ENCODE measurements at regions not wholly inside any gene's neighbourhood (a gene's known extent, or its start where the extent isn't known, plus 50 kb on each side); places are given as distances from the start of the nearest gene placed in this dataset.

- no peak overlapping the region for H2AFZ ChIP-seq (ENCODE audit: control insufficient read depth, low read length)
- no peak for TF ChIP-seq EZH2 (IDR thresholded peaks at IDR 0.05; ENCODE audit: low read length)
- TF ChIP-seq CTCF (optimal IDR thresholded peaks at IDR 0.05 in 1 of 3, IDR thresholded peaks at IDR 0.05 in 1 of 3, conservative IDR thresholded peaks at IDR 0.05 in 1 of 3; ENCODE audit: extremely low read depth in 1 of 3, insufficient read depth in 2 of 3, low read length in 3 of 3): no peak
- no peaks in the 10 kb centered on the region for H3K27me3 ChIP-seq (ENCODE audit: control insufficient read depth, extremely low read depth, insufficient read depth, low read length)
- H3K36me3 ChIP-seq (ENCODE audit: control insufficient read depth in 2 of 2, extremely low read depth in 1 of 2, insufficient read depth in 2 of 2, low read length in 2 of 2): no peaks in the 10 kb centered on the region
- dilution Hi-C loops (cut with MboI; ENCODE audit: extremely low pct_ligation_motif_present, low sequenced_read_pairs): no loop called here
- H4K20me1 ChIP-seq (ENCODE audit: control insufficient read depth, extremely low read depth, insufficient read depth, low read length): no peaks in the 10 kb centered on the region
- DNase-seq (ENCODE audit: low read depth, low spot score): no peak
- no peaks in the 10 kb centered on the region for H3K9me3 ChIP-seq (ENCODE audit: control insufficient read depth, low read depth, low read length)
- no peak overlapping the region for H3K4me2 ChIP-seq (ENCODE audit: control insufficient read depth, extremely low read depth, insufficient read depth, low read depth, low read length)
- no peak overlapping the region for H3K4me3 ChIP-seq (ENCODE audit: control insufficient read depth in 2 of 3, extremely low read depth in 1 of 3, insufficient read depth in 2 of 3, low read depth in 1 of 3, low read length in 3 of 3)
- H3K27ac ChIP-seq (ENCODE audit: control insufficient read depth, insufficient read depth, low read length): no peak overlapping the region
- peaks cover 4% of the 10 kb centered on the region for H3K4me1 ChIP-seq (ENCODE audit: control insufficient read depth, extremely low read depth, insufficient read depth, low read length)
- no peak overlapping the region for H3K9ac ChIP-seq (ENCODE audit: control insufficient read depth, extremely low read depth, insufficient read depth, low read length)
- H3K79me2 ChIP-seq (ENCODE audit: control insufficient read depth, insufficient read depth, low read length): no peaks in the 10 kb centered on the region
- no peaks in the 10 kb centered on the region for H3K9me1 ChIP-seq (ENCODE audit: control insufficient read depth, extremely low read depth, insufficient read depth, low read length)
- no peak for FAIRE-seq
Measured at GRCh38 chr10:4215963-4216575, 431.1 kb upstream of the KLF6 start.

- H3K9me3 ChIP-seq (ENCODE audit: control insufficient read depth, low read depth, low read length): no peaks in the 10 kb centered on the region
- FAIRE-seq: no peak
Measured at GRCh38 chr10:4215485-4215884, 430.5 kb upstream of the KLF6 start.

More at GRCh38 chr10:4215485-4215884, 430.5 kb upstream of the KLF6 start:
- H4K20me1 ChIP-seq (ENCODE audit: control insufficient read depth, extremely low read depth, insufficient read depth, low read length): no peaks in the 10 kb centered on the region
- no peak overlapping the region for H3K9ac ChIP-seq (ENCODE audit: control insufficient read depth, extremely low read depth, insufficient read depth, low read length)
- H3K36me3 ChIP-seq (ENCODE audit: control insufficient read depth in 2 of 2, extremely low read depth in 1 of 2, insufficient read depth in 2 of 2, low read length in 2 of 2): no peaks in the 10 kb centered on the region
- no peak overlapping the region for H2AFZ ChIP-seq (ENCODE audit: control insufficient read depth, low read length)
- H3K4me2 ChIP-seq (ENCODE audit: control insufficient read depth, extremely low read depth, insufficient read depth, low read depth, low read length): no peak overlapping the region
- DNase-seq (ENCODE audit: low read depth, low spot score): no peak
- no peak overlapping the region for H3K4me3 ChIP-seq (ENCODE audit: control insufficient read depth in 2 of 3, extremely low read depth in 1 of 3, insufficient read depth in 2 of 3, low read depth in 1 of 3, low read length in 3 of 3)
- peaks cover 4% of the 10 kb centered on the region for H3K4me1 ChIP-seq (ENCODE audit: control insufficient read depth, extremely low read depth, insufficient read depth, low read length)
- H3K27me3 ChIP-seq (ENCODE audit: control insufficient read depth, extremely low read depth, insufficient read depth, low read length): no peaks in the 10 kb centered on the region
- no peak overlapping the region for H3K27ac ChIP-seq (ENCODE audit: control insufficient read depth, insufficient read depth, low read length)
- no peaks in the 10 kb centered on the region for H3K9me1 ChIP-seq (ENCODE audit: control insufficient read depth, extremely low read depth, insufficient read depth, low read length)
- TF ChIP-seq CTCF (optimal IDR thresholded peaks at IDR 0.05 in 1 of 3, IDR thresholded peaks at IDR 0.05 in 1 of 3, conservative IDR thresholded peaks at IDR 0.05 in 1 of 3; ENCODE audit: extremely low read depth in 1 of 3, insufficient read depth in 2 of 3, low read length in 3 of 3) (no peak), EZH2 (IDR thresholded peaks at IDR 0.05; ENCODE audit: low read length) (no peak)
- dilution Hi-C loops (cut with MboI; ENCODE audit: extremely low pct_ligation_motif_present, low sequenced_read_pairs): no loop called here
- H3K79me2 ChIP-seq (ENCODE audit: control insufficient read depth, insufficient read depth, low read length): no peaks in the 10 kb centered on the region

All from keratinocyte (primary cell).